ENCODE measurements at regions not wholly inside any gene's neighbourhood (a gene's known extent, or its start where the extent isn't known, plus 50 kb on each side); places are given as distances from the start of the nearest gene placed in this dataset.

- no peak for ATAC-seq
- Histone ChIP-seq H3K4me1 (peaks cover 8% of the 10 kb centered on the region; the same call in 2 of the 3 replicates), H3K27ac (no peak overlapping the region), H3K4me2 (no peak overlapping the region), H3K9me3 (no peaks in the 10 kb centered on the region), H3K4me3 (no peak overlapping the region)
- ChIA-PET POLR2A (no interaction called here), CTCF (no interaction called here)
- WGBS (ENCODE audit: missing lambda C conversion rate): 24% methylated on average over 6 of the region's 6 CpGs
- FAIRE-seq: no peak
- TF ChIP-seq CHD4 (IDR thresholded peaks at IDR 0.05; ENCODE audit: borderline replicate concordance): no peak
- TF ChIP-seq NR3C1 (IDR thresholded peaks at IDR 0.05): no peak
- no peak for TF ChIP-seq CEBPB (IDR thresholded peaks at IDR 0.05)
- TF ChIP-seq RARB (CRISPR knock-in tag; IDR thresholded peaks at IDR 0.05): no peak
- no peak for TF ChIP-seq PBX3 (IDR thresholded peaks at IDR 0.05)
- TF ChIP-seq HOXB5 (CRISPR knock-in tag; IDR thresholded peaks at IDR 0.05): no peak
- TF ChIP-seq CTCF (IDR thresholded peaks at IDR 0.05): no peak
- no peak for TF ChIP-seq HOXA7 (CRISPR knock-in tag; IDR thresholded peaks at IDR 0.05)
- TF ChIP-seq RNF2 (IDR thresholded peaks at IDR 0.05; ENCODE audit: borderline replicate concordance, low read depth): no peak
- no peak for TF ChIP-seq RAD21 (conservative IDR thresholded peaks at IDR 0.05 in 1 of 2, IDR thresholded peaks at IDR 0.05 in 1 of 2)
- no peak for TF ChIP-seq BHLHE40 (IDR thresholded peaks at IDR 0.05; ENCODE audit: low read depth, low read length)
- TF ChIP-seq SMC3 (IDR thresholded peaks at IDR 0.05): no peak
- no peak for TF ChIP-seq ELK1 (IDR thresholded peaks at IDR 0.05; ENCODE audit: low read depth, low read length)
- TF ChIP-seq ATOH8 (CRISPR knock-in tag; IDR thresholded peaks at IDR 0.05; ENCODE audit: low read depth): no peak
- no peak for DNase-seq (ENCODE audit: low read depth in 1 of 2, low spot score in 1 of 2)
These were observed 236.7 kb downstream of the PCDH7 start for GRCh38 chr4:30956916-30957315.

- DNase-seq (ENCODE audit: low read depth in 1 of 2, low spot score in 1 of 2): no peak
- Histone ChIP-seq H3K4me3 (no peak overlapping the region), H3K27ac (no peak overlapping the region), H3K4me2 (no peak overlapping the region), H3K9me3 (no peaks in the 10 kb centered on the region), H3K4me1 (peaks cover 5% of the 10 kb centered on the region; the same call in 2 of the 3 replicates)
- TF ChIP-seq HMGXB4 (CRISPR knock-in tag; IDR thresholded peaks at IDR 0.05; ENCODE audit: borderline replicate concordance): no peak
- TF ChIP-seq MAZ (IDR thresholded peaks at IDR 0.05; ENCODE audit: borderline replicate concordance, low read depth, low read length): no peak
- no peak for TF ChIP-seq RFX5 (IDR thresholded peaks at IDR 0.05)
- no peak for TF ChIP-seq HOXA7 (CRISPR knock-in tag; IDR thresholded peaks at IDR 0.05)
- no peak for TF ChIP-seq PBX3 (IDR thresholded peaks at IDR 0.05)
- CTCF ChIA-PET: no interaction called here
- ATAC-seq: no peak
- FAIRE-seq: no peak
- WGBS (ENCODE audit: missing lambda C conversion rate): 29% methylated on average over 4 of the region's 4 CpGs
- POLR2A ChIA-PET: no interaction called here
These were observed 237.5 kb downstream of the PCDH7 start for GRCh38 chr4:30957706-30958105.
